Mesendoderm (in vitro differentiated cells): ENCODE measurements at regions not wholly inside any gene's neighbourhood (a gene's known extent, or its start where the extent isn't known, plus 50 kb on each side); places are given as distances from the start of the nearest gene placed in this dataset.

Source experiments
- DNase-seq: peaks from one replicate; pipeline ENCODE4 v3.0.0; 2013
- H2AK5ac ChIP-seq: 2 replicates; pipeline ENCODE4 v1.6.1; 2013; ENCODE audit warnings: low read length, inconsistent platforms
- H2BK120ac ChIP-seq: 2 replicates; pipeline ENCODE4 v1.6.1; 2013; ENCODE audit warnings: low read depth, mild to moderate bottlenecking, low read length, moderate library complexity, mixed read lengths
- H2BK15ac ChIP-seq: replicated peaks from 2 replicates; pipeline ENCODE4 v1.6.1; 2013; ENCODE audit warnings: low read depth, mild to moderate bottlenecking, moderate library complexity
- H2BK5ac ChIP-seq: 2 replicates; pipeline ENCODE4 v1.6.1; 2013; ENCODE audit warnings: low read length, inconsistent platforms
- H3K18ac ChIP-seq: 2 replicates; pipeline ENCODE4 v1.6.1; 2013; ENCODE audit warnings: mild to moderate bottlenecking, low read length, mixed read lengths
- H3K23ac ChIP-seq: one replicate; pipeline ENCODE4 v1.6.1; 2013; ENCODE audit warnings: low read length
- H3K27ac ChIP-seq: 2 replicates; pipeline ENCODE4 v1.5.1; 2013; ENCODE audit warnings: low read depth, mild to moderate bottlenecking, inconsistent platforms, low read length, moderate library complexity
- H3K27me3 ChIP-seq: 2 replicates; pipeline ENCODE4 v1.6.1; 2013; ENCODE audit warnings: low read length, control low read depth, mild to moderate bottlenecking, inconsistent platforms; ENCODE audit not compliant: insufficient read depth, poor library complexity
- H3K36me3 ChIP-seq: 2 replicates; pipeline ENCODE4 v1.6.1; 2013; ENCODE audit warnings: low read length, inconsistent platforms; ENCODE audit not compliant: control insufficient read depth, insufficient read depth
- H3K4ac ChIP-seq: one replicate; pipeline ENCODE4 v1.6.1; 2013; ENCODE audit warnings: low read depth, mild to moderate bottlenecking, low read length, moderate library complexity
- H3K4me1 ChIP-seq: 2 replicates; pipeline ENCODE4 v1.6.1; 2013; ENCODE audit warnings: low read depth, low read length, inconsistent platforms; ENCODE audit not compliant: control insufficient read depth
- H3K4me2 ChIP-seq: 2 replicates; pipeline ENCODE4 v1.6.1; 2013; ENCODE audit warnings: low read length
- H3K4me3 ChIP-seq: 2 replicates; pipeline ENCODE4 v1.5.1; 2013; ENCODE audit warnings: mild to moderate bottlenecking, low read length
- H3K56ac ChIP-seq: one replicate; pipeline ENCODE4 v1.6.1; 2013; ENCODE audit warnings: low read length
- H3K79me1 ChIP-seq: 2 replicates; pipeline ENCODE4 v1.6.1; 2013; ENCODE audit warnings: low read length, inconsistent platforms
- H3K79me2 ChIP-seq: 2 replicates; pipeline ENCODE4 v1.6.1; 2013; ENCODE audit warnings: mild to moderate bottlenecking, low read length; ENCODE audit not compliant: control insufficient read depth, insufficient read depth
- H3K9ac ChIP-seq: 2 replicates; pipeline ENCODE4 v1.6.1; 2013; ENCODE audit warnings: low read length, inconsistent platforms
- H4K5ac ChIP-seq: one replicate; pipeline ENCODE4 v1.6.1; 2013; ENCODE audit warnings: low read length
- H4K8ac ChIP-seq: one replicate; pipeline ENCODE4 v1.6.1; 2013; ENCODE audit warnings: low read depth, mild to moderate bottlenecking, control low read depth, low read length, moderate library complexity
- WGBS: extraction: QIAGEN DNeasy Blood & Tissue Kit; methylation state at CpG from one replicate; pipeline ENCODE4 v1.1.7; 2013; ENCODE audit warnings: low lambda C conversion rate, missing lambda C conversion rate; ENCODE audit not compliant: insufficient coverage; ENCODE audit errors: extremely low coverage; 5-methylcytosine and 5-hydroxymethylcytosine counted together

DNA sequence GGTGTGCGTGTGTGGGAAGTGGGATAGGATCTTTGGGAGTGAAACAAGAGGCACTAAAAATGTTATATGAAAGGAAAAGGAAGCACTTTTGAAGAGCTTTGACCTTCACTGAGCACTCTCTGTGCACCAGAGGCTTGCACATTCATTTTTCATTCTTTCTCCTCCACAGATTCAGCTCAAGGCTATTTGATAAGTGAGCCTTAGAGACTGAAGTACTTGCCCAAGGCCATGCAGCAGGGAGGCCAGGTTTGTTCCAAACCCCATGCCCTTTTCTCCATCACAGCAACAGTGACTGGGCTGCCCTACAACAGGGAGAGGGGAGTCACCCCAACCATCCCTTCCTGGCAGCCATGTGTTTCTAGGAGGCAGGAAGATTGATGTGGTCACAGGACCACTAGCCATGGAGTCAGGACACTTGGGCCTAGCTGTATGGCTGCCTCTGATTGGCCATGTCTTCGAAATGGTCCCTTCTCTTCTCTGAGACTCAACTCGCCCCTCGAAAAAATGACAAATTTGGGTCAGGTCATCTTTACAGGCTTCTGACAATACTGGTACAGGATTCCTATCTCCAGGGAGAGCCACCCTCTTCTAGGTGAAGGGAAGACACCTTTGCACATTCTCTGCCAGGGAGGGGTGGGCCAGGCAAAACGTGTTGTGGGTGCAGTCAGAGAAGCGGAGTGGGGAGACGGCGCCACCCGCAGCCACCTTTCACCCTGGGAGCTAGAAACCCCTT is 123.5 kb upstream of the MYCN start:
- Histone ChIP-seq H3K4me3 (no peak overlapping the region), H4K5ac (no peak overlapping the region), H3K18ac (no peak overlapping the region), H4K8ac (no peak overlapping the region), H3K9ac (no peak overlapping the region), H2BK15ac (no peak overlapping the region), H3K56ac (no peak overlapping the region), H3K27me3 (no peaks in the 10 kb centered on the region), H3K27ac (no peak overlapping the region), H3K4me1 (no peaks in the 10 kb centered on the region), H2BK5ac (no peak overlapping the region), H3K36me3 (no peaks in the 10 kb centered on the region), H3K4me2 (no peak overlapping the region), H3K4ac (no peak overlapping the region), H3K79me2 (no peaks in the 10 kb centered on the region), H3K79me1 (no peaks in the 10 kb centered on the region), H3K23ac (no peak overlapping the region), H2BK120ac (no peak overlapping the region), H2AK5ac (no peak overlapping the region)
- no CpG with 5 or more reads among the region's 9 CpGs for WGBS
- no peak for DNase-seq

- H2BK15ac ChIP-seq, result no peak overlapping the region
- no peak overlapping the region for H4K8ac ChIP-seq
- H3K18ac ChIP-seq, result no peak overlapping the region
- H3K4ac ChIP-seq, result no peak overlapping the region
- H3K4me1 ChIP-seq, result no peaks in the 10 kb centered on the region
- no peak overlapping the region for H3K9ac ChIP-seq
- H2AK5ac ChIP-seq, result no peak overlapping the region
- no peak overlapping the region for H3K56ac ChIP-seq
- H3K36me3 ChIP-seq, result no peaks in the 10 kb centered on the region
- H3K79me2 ChIP-seq, result no peaks in the 10 kb centered on the region
- H3K27ac ChIP-seq, result no peak overlapping the region
- no peak overlapping the region for H2BK5ac ChIP-seq
- H4K5ac ChIP-seq, result no peak overlapping the region
- H3K4me3 ChIP-seq, result no peak overlapping the region
- H2BK120ac ChIP-seq, result no peak overlapping the region
- DNase-seq, result no peak
- WGBS, result no CpG with 5 or more reads among the region's 6 CpGs
- no peaks in the 10 kb centered on the region for H3K79me1 ChIP-seq
- H3K23ac ChIP-seq, result no peak overlapping the region
- no peaks in the 10 kb centered on the region for H3K27me3 ChIP-seq
- no peak overlapping the region for H3K4me2 ChIP-seq
Observed at GRCh38 chr2:15817748-15818147, 122.6 kb upstream of the MYCN start.

- Histone ChIP-seq H2BK15ac (no peak overlapping the region), H3K56ac (no peak overlapping the region), H3K4ac (no peak overlapping the region), H4K8ac (no peak overlapping the region), H3K4me2 (no peak overlapping the region), H4K5ac (no peak overlapping the region), H3K4me3 (no peak overlapping the region), H2AK5ac (no peak overlapping the region), H3K79me2 (no peaks in the 10 kb centered on the region), H3K9ac (no peak overlapping the region), H3K36me3 (no peaks in the 10 kb centered on the region), H2BK5ac (no peak overlapping the region), H3K23ac (no peak overlapping the region), H3K4me1 (no peaks in the 10 kb centered on the region), H3K79me1 (no peaks in the 10 kb centered on the region), H3K18ac (no peak overlapping the region), H2BK120ac (no peak overlapping the region), H3K27ac (no peak overlapping the region), H3K27me3 (no peaks in the 10 kb centered on the region)
- no CpG with 5 or more reads among the region's 14 CpGs for WGBS
- DNase-seq, result no peak
Observed at GRCh38 chr2:15818318-15818753, 122.0 kb upstream of the MYCN start.

- no peaks in the 10 kb centered on the region for H3K79me2 ChIP-seq
- no peak overlapping the region for H3K18ac ChIP-seq
- H3K9ac ChIP-seq, result no peak overlapping the region
- no peak overlapping the region for H3K23ac ChIP-seq
- no peak overlapping the region for H2BK120ac ChIP-seq
- no peaks in the 10 kb centered on the region for H3K27me3 ChIP-seq
- H4K5ac ChIP-seq, result no peak overlapping the region
- no peak overlapping the region for H4K8ac ChIP-seq
- no peaks in the 10 kb centered on the region for H3K79me1 ChIP-seq
- H3K4me3 ChIP-seq, result no peak overlapping the region
- H2BK15ac ChIP-seq, result no peak overlapping the region
- no peak for DNase-seq
- H2AK5ac ChIP-seq, result no peak overlapping the region
- no peak overlapping the region for H2BK5ac ChIP-seq
- H3K36me3 ChIP-seq, result no peaks in the 10 kb centered on the region
- no CpG with 5 or more reads among the region's 2 CpGs for WGBS
- no peak overlapping the region for H3K27ac ChIP-seq
- no peaks in the 10 kb centered on the region for H3K4me1 ChIP-seq
- no peak overlapping the region for H3K56ac ChIP-seq
- no peak overlapping the region for H3K4me2 ChIP-seq
- H3K4ac ChIP-seq, result no peak overlapping the region
Observed at GRCh38 chr2:15818881-15819280, 121.5 kb upstream of the MYCN start.

GRCh38 chr2:15819562-15820256 is 120.6 kb upstream of the MYCN start:
- Histone ChIP-seq H3K4ac (no peak overlapping the region), H3K36me3 (no peaks in the 10 kb centered on the region), H2BK15ac (no peak overlapping the region), H3K4me3 (no peak overlapping the region), H3K9ac (no peak overlapping the region), H2AK5ac (no peak overlapping the region), H3K4me1 (no peaks in the 10 kb centered on the region), H2BK120ac (no peak overlapping the region), H2BK5ac (no peak overlapping the region), H4K8ac (no peak overlapping the region), H3K18ac (no peak overlapping the region), H4K5ac (no peak overlapping the region), H3K79me2 (no peaks in the 10 kb centered on the region), H3K4me2 (no peak overlapping the region), H3K27ac (no peak overlapping the region), H3K79me1 (no peaks in the 10 kb centered on the region), H3K27me3 (no peaks in the 10 kb centered on the region), H3K56ac (no peak overlapping the region), H3K23ac (no peak overlapping the region)
- DNase-seq, result no peak
- WGBS, result no CpG with 5 or more reads among the region's 10 CpGs

DNA sequence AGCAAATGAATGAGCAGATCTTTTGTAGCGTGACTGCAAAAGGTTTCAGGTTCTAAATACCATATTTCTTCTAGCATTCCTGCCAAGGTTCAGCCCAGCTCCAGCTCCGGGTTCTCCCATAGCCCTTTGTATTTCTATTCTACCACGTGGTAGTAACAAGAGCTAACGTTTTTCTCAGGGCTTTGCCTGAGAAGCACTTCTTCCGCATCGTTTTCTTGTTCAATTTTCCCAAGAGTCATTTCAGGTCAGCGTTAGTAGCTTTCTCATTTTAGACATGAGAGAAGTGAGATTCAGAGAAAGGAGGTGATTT is 120.1 kb upstream of the MYCN start:
- Histone ChIP-seq H3K4me1 (no peaks in the 10 kb centered on the region), H2AK5ac (no peak overlapping the region), H3K79me2 (no peaks in the 10 kb centered on the region), H3K23ac (no peak overlapping the region), H4K8ac (no peak overlapping the region), H4K5ac (no peak overlapping the region), H3K79me1 (no peaks in the 10 kb centered on the region), H3K27me3 (no peaks in the 10 kb centered on the region), H2BK5ac (no peak overlapping the region), H2BK15ac (no peak overlapping the region), H2BK120ac (no peak overlapping the region), H3K27ac (no peak overlapping the region), H3K56ac (no peak overlapping the region), H3K36me3 (no peaks in the 10 kb centered on the region), H3K4me2 (no peak overlapping the region), H3K4ac (no peak overlapping the region), H3K18ac (no peak overlapping the region), H3K4me3 (no peak overlapping the region), H3K9ac (no peak overlapping the region)
- no peak for DNase-seq
- no CpG with 5 or more reads among the region's 7 CpGs for WGBS
